ENCODE measurements at regions not wholly inside any gene's neighbourhood (a gene's known extent, or its start where the extent isn't known, plus 50 kb on each side); places are given as distances from the start of the nearest gene placed in this dataset.

- DNase-seq (ENCODE audit: low read depth in 2 of 2) = no peak
Observed at GRCh38 chr9:129489838-129490582, 130.9 kb downstream of the C9orf50 start.

GRCh38 chr9:129487658-129488483, 133.0 kb downstream of the C9orf50 start:
- DNase-seq (ENCODE audit: low read depth in 2 of 2) = no peak

GRCh38 chr9:129486756-129487657, 133.9 kb downstream of the C9orf50 start:
- DNase-seq (ENCODE audit: low read depth in 2 of 2) = no peak

GRCh38 chr9:129485145-129485774, 135.6 kb downstream of the C9orf50 start:
- no peak for DNase-seq (ENCODE audit: low read depth in 2 of 2)

GRCh38 chr9:129484352-129485000, 136.4 kb downstream of the C9orf50 start:
- DNase-seq (ENCODE audit: low read depth in 2 of 2) = no peak

- DNase-seq (ENCODE audit: low read depth in 2 of 2) = no peak
Observed at GRCh38 chr9:129483415-129484351, 137.2 kb downstream of the C9orf50 start.

- no peak for DNase-seq (ENCODE audit: low read depth in 2 of 2)
Observed at GRCh38 chr9:129482521-129483414, 138.1 kb downstream of the C9orf50 start.

- no peak for DNase-seq (ENCODE audit: low read depth in 2 of 2)
Observed at GRCh38 chr9:129481810-129482511, 138.9 kb downstream of the C9orf50 start.

GRCh38 chr9:129481424-129481809, 139.5 kb downstream of the C9orf50 start:
- no peak for DNase-seq (ENCODE audit: low read depth in 2 of 2)

GRCh38 chr9:129480745-129481144, 140.2 kb downstream of the C9orf50 start:
- DNase-seq (ENCODE audit: low read depth in 2 of 2) = no peak

GRCh38 chr9:129480227-129480626, 140.7 kb downstream of the C9orf50 start:
- DNase-seq (ENCODE audit: low read depth in 2 of 2) = no peak

- no peak for DNase-seq (ENCODE audit: low read depth in 2 of 2)
Observed at GRCh38 chr9:129479631-129480011, 141.3 kb downstream of the C9orf50 start.

GRCh38 chr9:129478961-129479630, 141.8 kb downstream of the C9orf50 start:
- DNase-seq (ENCODE audit: low read depth in 2 of 2) = no peak

- DNase-seq (ENCODE audit: low read depth in 2 of 2) = no peak
Observed at GRCh38 chr9:129478461-129478860, 142.4 kb downstream of the C9orf50 start.

GRCh38 chr9:129476821-129477611, 143.9 kb downstream of the C9orf50 start:
- DNase-seq (ENCODE audit: low read depth in 2 of 2) = no peak

GRCh38 chr9:129474740-129475404, 146.0 kb downstream of the C9orf50 start:
- DNase-seq (ENCODE audit: low read depth in 2 of 2) = no peak
